IPS-18c (cell line): ENCODE measurements at regions not wholly inside any gene's neighbourhood (a gene's known extent, or its start where the extent isn't known, plus 50 kb on each side); places are given as distances from the start of the nearest gene placed in this dataset.
"Not testable (repeated sequence)": the region's sequence is repeated elsewhere in the genome, so short reads cannot be mapped to it uniquely, and the experiment has no call there.

Experiments
- H3K4me3 ChIP-seq: 2 replicates; pipeline ENCODE4 v1.7.0; 2013; ENCODE audit warnings: low read depth, mild to moderate bottlenecking, low read length, moderate library complexity; ENCODE audit not compliant: insufficient read depth
- H3K9me3 ChIP-seq: one replicate; pipeline ENCODE4 v1.6.1; 2013; ENCODE audit warnings: mild to moderate bottlenecking, low read length, moderate library complexity; ENCODE audit not compliant: control insufficient read depth, insufficient read depth

GRCh38 chr9:89684912-89685636, 80.3 kb downstream of the GADD45G start:
- H3K4me3 ChIP-seq: no peak overlapping the region
- peaks cover 2% of the 10 kb centered on the region for H3K9me3 ChIP-seq

DNA sequence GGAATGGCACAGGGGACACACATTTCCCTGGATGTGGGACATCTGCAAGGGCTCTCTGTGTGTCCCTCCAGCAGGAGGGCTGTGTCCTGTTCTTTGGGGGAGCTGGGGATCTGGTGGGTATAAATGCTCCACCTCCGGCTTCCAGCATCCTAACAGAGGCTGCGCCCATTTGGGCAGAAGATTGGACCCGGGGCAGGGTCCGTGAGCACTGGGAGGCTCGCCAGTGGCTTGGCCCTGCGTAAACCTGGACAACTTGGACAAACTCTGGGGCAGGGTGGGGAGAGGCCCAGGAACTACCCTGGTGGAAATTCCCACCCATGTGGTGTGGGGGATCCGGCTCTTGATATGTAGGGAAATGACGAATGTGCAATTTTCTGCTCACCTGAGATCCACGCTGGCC, 80.9 kb downstream of the GADD45G start:
- no peak overlapping the region for H3K4me3 ChIP-seq
- H3K9me3 ChIP-seq: peaks cover under 1% of the 10 kb centered on the region

DNA sequence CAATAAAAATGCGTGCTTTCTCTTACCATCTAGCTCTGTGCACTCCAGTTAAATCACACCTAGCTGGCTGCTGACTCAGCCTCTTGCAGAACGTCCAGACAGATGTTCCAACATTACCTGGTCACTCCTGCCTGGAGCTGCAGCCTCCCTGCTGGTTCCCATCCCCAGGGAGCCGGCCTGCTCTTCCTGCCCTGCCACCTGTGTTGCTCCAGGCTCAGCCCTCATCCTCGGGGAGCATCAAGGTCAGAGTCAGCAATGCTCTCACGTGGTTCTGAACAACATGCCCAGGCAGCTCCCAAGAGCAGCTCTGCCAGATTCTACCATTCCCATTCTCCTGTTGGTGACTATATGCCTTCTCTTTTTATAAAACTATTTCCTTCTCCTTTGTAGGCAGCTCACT, 81.3 kb downstream of the GADD45G start:
- Histone ChIP-seq H3K9me3 (no peaks in the 10 kb centered on the region), H3K4me3 (no peak overlapping the region)

- H3K9me3 ChIP-seq: no peaks in the 10 kb centered on the region
- H3K4me3 ChIP-seq: no peak overlapping the region
These were observed 81.8 kb downstream of the GADD45G start for GRCh38 chr9:89686621-89687020.

GRCh38 chr9:89687188-89687587, 82.4 kb downstream of the GADD45G start:
- Histone ChIP-seq H3K4me3 (no peak overlapping the region), H3K9me3 (no peaks in the 10 kb centered on the region)

DNA sequence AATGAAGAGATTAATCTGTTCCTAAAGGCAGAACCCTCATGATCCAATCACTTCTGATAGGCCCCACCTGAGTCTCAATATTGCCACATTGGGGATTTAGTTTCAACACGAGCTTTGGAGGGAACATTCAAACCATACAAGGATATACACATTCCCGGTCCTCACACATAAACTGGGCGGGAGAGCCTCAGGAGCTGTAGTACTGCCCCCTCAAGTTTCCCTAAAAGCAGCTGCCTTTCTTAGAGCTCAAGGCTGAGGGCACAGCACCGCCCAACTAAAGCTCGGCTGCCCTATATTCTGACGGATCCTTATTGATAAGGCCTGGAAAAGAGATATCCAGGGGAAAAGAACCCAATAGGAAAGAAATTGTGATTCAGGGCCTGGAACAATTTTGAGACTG, 83.0 kb downstream of the GADD45G start:
- no peak overlapping the region for H3K4me3 ChIP-seq
- H3K9me3 ChIP-seq: no peaks in the 10 kb centered on the region

DNA sequence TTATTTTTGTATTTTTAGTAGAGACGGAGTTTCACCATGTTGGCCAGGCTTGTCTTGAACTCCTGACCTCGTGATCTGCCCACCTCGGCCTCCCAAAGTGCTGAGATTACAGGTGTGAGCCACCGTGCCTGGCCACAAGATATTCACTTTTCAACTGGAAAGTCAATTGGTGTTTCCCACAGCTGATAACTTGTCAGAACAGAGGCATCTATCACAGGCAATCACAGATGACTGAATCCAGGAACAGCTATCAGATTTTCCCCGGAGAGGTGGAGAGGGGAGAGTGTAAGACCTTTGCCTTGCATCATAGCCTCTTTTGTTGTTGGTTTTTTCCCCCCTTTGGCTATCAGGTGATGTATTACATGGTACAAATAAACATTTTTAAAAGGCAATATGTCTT, 84.5 kb downstream of the GADD45G start:
- H3K4me3 ChIP-seq, H3K9me3 ChIP-seq: not testable (repeated sequence)

GRCh38 chr9:89690334-89690912, 85.6 kb downstream of the GADD45G start:
- no peak overlapping the region for H3K4me3 ChIP-seq
- H3K9me3 ChIP-seq: no peaks in the 10 kb centered on the region

- H3K9me3 ChIP-seq: no peaks in the 10 kb centered on the region
- no peak overlapping the region for H3K4me3 ChIP-seq
These were observed 90.7 kb downstream of the GADD45G start for GRCh38 chr9:89695441-89695891.

DNA sequence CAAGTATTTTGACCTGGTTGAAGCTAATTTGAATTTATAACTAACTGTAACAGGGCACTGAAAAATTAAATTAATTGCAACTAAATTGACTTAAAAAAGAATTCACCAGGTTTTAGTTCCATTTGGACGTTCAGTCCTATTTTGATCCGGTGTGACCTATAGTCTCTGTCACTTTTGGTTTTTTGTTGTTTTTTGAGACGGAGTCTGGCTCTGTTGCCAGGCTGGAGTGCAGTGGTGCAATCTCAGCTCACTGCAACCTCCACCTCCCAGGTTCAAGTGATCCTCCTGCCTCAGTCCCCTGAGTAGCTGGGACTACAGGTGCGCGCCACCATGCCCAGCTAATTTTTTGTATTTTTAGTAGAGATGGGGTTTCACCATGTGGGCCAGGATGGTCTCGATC, 91.2 kb downstream of the GADD45G start:
- not testable (repeated sequence) for H3K4me3 ChIP-seq

GRCh38 chr9:89696780-89697179, 92.0 kb downstream of the GADD45G start:
- Histone ChIP-seq H3K4me3 (no peak overlapping the region), H3K9me3 (no peaks in the 10 kb centered on the region)

More for the DNA sequence above, 91.2 kb downstream of the GADD45G start:
- not testable (repeated sequence) for H3K9me3 ChIP-seq

DNA sequence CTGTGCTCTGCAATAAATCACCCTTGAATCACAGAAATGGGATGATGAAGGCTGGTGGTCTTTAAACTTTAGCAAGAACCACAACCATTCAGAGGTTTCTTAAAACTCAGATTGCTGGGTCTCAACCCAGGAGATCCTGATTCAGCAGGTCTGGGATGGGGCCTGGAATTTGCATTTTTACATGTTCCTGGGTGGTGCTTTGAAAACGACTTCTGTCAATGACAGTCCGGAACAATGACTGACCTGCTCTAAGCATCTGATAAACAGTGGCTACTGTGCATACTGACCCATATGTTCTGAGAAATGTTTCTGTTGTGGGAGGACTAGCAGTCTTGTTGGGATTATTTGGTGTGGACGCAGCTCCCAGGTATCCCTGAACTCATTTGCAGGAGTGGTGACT, 92.7 kb downstream of the GADD45G start:
- H3K4me3 ChIP-seq: no peak overlapping the region; the same call in 1 of the 2 replicates
- H3K9me3 ChIP-seq: no peaks in the 10 kb centered on the region

- Histone ChIP-seq H3K9me3 (no peaks in the 10 kb centered on the region), H3K4me3 (no peak overlapping the region)
These were observed 93.7 kb downstream of the GADD45G start for GRCh38 chr9:89698411-89699005.

DNA sequence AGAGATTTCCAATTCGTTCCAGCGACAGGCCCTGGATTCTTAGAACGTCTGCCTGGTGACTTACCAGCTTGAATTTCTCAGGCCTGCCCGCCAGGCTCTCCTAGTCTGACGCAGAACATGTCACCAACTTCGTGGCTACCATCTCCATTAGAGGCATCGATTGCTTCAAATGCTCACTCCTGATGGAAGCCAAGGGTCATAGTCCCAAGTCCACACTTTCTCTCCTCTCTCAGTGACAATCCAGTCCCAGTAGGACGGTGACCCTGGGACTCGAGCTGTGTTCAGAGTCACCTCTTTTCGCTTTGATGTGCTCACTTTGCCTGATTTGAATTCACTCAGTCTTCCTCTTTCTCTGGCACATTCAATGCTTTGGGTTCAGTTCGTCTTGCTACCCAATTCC, 94.8 kb downstream of the GADD45G start:
- H3K9me3 ChIP-seq: no peaks in the 10 kb centered on the region
- no peak overlapping the region for H3K4me3 ChIP-seq

GRCh38 chr9:89701221-89701798, 96.5 kb downstream of the GADD45G start:
- Histone ChIP-seq H3K9me3 (no peaks in the 10 kb centered on the region), H3K4me3 (no peak overlapping the region)

- no peak overlapping the region for H3K4me3 ChIP-seq
- H3K9me3 ChIP-seq: no peaks in the 10 kb centered on the region
These were observed 97.6 kb downstream of the GADD45G start for GRCh38 chr9:89702401-89702800.

DNA sequence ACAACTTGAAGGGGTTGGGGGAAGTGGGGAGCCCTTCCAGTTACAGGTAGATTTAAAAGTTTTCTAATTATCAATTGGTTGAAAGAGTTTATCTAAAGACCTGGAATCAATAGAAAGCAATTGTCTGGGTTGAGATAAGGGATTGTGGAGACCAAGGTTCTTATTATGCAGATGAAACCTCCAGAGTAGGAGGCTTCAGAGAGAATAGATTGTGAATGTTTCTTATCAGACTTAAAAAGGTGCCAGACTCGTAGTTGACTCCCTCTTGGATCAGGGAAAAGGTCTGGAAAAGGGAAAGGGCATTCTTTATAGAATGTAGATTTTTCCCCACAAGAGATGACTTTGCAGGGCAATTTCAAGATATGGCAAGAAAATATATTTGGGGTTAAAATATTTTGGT, 100.8 kb downstream of the GADD45G start:
- no peaks in the 10 kb centered on the region for H3K9me3 ChIP-seq
- H3K4me3 ChIP-seq: no peak overlapping the region

GRCh38 chr9:89706086-89706485, 101.3 kb downstream of the GADD45G start:
- Histone ChIP-seq H3K4me3 (no peak overlapping the region), H3K9me3 (no peaks in the 10 kb centered on the region)
